Stimulated activated CD8-positive, alpha-beta memory T cell treated with anti-CD3 and anti-CD28 coated beads, Interleukin-2, amount 100 ng/mL, for 48 hours (primary cell): ENCODE measurements at regions not wholly inside any gene's neighbourhood (a gene's known extent, or its start where the extent isn't known, plus 50 kb on each side); places are given as distances from the start of the nearest gene placed in this dataset.
"Not testable (repeated sequence)": the region's sequence is repeated elsewhere in the genome, so short reads cannot be mapped to it uniquely, and the experiment has no call there.

Experiments
- DNase-seq, 2 donors: peaks; one replicate each; pipeline ENCODE4 v3.0.0-alpha.2; 2020; ENCODE audit warnings: low read depth in 2 of 2

GRCh38 chr20:19895761-19896160 lies 121.4 kb upstream of the NAA20 start:
- no peak for DNase-seq

DNA sequence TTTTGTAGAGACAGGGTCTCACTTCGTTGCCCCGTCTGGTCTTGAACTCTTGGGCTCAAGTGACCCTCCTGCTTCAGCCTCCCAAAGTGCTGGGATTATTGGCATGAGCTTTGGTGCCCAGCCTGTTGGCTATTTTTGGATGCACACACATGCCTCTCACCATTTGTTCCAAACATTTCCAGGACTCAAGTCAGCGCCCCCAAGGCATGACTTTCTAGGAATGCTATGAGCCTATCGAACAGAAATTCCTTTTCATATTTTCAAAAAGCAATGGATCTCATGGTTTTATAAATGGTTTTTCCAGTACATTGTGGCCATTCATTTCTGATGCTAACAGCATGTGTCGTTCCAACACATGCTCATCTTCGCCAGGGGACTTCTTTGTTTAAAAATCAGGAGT lies 119.3 kb upstream of the NAA20 start:
- DNase-seq: no peak

DNA sequence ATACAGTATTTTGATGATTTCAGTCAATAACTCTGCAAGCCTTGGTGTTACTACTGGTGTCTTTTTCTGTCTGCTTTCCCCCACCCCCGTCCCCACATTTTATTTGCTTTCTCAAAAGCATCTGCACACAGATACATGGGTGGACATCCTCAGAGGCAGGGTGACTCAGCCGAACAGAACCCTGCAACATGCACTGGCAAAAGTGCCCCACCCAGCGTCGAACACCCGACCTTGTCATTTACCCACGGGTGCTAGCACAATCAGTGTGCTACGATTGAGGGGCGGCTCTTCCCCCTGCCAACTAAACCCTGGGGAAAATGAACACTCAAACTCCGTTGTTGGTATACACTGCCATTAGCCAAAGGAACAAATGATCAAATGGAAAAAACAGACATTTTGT lies 115.9 kb upstream of the NAA20 start:
- DNase-seq: no peak

GRCh38 chr20:19903168-19903811 lies 113.9 kb upstream of the NAA20 start:
- no peak for DNase-seq

GRCh38 chr20:19907326-19908056 lies 109.7 kb upstream of the NAA20 start:
- no peak for DNase-seq

GRCh38 chr20:19908576-19908975 lies 108.6 kb upstream of the NAA20 start:
- DNase-seq: no peak

- no peak for DNase-seq
These were observed 107.4 kb upstream of the NAA20 start for GRCh38 chr20:19909725-19910124.

DNA sequence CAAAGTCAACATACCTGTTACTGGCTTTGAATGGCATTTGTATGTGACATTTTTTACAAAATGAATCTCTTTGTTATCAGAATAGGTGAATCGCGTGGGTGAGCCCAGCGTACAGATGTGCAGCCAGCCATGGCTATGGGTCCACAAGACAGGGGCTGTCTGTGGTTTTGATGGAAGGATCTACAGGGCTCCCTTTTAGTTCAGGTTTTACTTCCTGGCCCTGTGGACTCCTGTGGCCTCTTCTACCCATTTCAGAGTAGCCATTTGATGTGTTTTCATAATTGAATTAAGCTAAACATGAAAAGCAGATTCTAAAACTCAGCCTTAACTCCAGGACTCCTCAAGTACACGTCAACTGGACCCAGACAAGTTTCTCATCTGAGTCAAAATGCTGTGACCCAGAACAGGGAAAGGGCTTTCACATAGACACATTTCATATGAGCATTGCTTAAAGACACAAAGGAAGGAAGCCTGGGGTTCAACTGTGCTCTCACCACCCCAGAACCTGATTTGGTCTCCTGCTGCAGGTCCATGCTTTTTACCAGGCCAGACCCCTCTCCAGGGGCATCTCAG lies 105.3 kb upstream of the NAA20 start:
- DNase-seq: no peak

- DNase-seq: no peak
These were observed 103.8 kb upstream of the NAA20 start for GRCh38 chr20:19913349-19913748.

DNA sequence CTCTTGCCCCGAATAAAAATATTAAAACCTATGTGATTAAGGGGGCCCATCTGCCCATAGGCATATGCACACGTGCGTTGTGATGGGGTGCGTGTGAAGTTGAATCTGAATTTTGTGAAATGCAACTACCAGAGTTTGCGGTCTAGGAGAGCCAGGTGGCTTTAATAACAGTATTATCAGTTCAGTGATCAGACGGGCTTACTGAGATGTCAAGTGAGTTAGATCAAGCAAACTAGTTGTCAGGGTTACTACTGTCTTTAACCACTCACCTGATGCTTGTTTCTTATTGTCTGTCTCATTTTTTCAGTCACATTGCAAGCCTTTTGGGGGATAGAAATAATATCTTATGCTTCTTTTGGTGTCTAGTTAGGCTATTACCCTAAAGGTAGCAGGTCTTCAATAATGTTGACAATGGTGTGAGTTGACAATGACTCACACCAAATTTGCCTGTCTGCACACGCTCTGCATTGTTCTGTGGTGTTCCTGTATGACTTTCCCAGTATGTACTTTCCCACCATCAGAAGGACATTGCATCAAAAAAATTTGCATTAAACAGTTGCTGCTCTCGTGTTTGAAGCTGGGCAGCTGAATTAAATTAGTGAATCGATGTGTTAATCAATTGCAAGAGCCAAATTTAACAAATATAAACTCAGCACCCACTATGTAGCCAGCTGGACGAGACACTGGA lies 103.1 kb upstream of the NAA20 start:
- DNase-seq: no peak

- no peak for DNase-seq
These were observed 101.9 kb upstream of the NAA20 start for GRCh38 chr20:19915111-19915798.

DNA sequence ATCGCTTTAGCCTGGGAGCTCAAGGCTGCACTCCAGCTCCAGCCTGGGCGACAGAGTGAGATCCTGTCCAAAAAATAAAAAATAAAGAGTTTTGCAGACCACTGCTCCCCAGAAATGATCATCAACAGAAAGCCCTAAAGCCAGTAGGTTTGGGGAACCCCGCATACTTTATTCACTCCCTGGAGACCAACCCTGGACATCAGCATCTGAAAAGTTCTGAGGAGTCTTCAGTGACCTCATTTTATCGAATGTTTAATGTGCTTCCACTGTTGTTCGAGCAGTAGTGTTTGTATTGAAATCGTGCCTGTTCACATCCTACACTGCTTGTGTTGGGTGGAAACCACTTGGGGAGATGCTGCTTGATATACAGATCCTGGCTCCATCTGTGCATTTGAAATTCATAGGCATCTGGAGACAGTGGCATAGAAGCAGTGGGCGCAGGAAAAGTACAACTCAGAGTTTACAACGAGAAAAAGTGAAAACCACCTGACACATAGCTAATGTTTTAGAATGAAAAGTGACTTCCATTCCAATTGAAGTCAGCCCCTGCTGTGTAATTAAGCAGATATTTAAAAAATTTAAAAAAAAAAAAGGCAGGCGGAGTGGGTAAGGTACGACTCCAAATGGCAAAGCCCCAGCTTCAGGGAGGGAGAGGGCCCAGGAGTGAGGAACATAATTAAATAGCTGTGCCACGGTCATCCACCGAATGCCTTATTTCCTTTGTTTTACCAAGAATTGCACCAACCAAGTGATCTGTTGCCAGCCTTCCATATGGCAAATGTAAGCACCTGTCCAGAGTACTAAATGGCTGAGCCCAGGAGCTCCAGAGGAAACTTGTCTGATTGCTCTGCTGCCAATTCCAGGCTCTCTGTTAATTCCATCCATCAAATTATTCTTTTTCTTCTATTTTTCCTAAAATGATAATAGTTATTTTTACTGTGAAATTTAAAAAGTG lies 100.4 kb upstream of the NAA20 start:
- DNase-seq: no peak

DNA sequence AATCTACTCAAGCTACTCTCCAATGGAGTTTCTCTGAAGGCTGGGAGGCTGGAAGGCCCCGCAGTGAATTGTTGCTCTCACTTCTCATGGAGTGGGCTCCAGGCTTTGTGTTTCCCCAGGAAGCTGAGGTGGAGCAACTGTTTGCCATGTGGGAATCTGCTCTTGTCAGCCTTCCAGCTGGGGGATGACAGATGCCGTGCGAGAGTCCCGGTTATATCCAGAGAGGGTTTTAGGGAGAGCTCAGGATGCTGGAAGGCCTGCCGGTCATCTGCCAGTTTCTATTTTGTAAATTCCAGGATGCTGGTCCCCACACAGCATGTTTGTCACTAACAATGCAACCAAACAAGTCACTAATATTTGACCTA lies 98.2 kb upstream of the NAA20 start:
- DNase-seq: no peak

DNA sequence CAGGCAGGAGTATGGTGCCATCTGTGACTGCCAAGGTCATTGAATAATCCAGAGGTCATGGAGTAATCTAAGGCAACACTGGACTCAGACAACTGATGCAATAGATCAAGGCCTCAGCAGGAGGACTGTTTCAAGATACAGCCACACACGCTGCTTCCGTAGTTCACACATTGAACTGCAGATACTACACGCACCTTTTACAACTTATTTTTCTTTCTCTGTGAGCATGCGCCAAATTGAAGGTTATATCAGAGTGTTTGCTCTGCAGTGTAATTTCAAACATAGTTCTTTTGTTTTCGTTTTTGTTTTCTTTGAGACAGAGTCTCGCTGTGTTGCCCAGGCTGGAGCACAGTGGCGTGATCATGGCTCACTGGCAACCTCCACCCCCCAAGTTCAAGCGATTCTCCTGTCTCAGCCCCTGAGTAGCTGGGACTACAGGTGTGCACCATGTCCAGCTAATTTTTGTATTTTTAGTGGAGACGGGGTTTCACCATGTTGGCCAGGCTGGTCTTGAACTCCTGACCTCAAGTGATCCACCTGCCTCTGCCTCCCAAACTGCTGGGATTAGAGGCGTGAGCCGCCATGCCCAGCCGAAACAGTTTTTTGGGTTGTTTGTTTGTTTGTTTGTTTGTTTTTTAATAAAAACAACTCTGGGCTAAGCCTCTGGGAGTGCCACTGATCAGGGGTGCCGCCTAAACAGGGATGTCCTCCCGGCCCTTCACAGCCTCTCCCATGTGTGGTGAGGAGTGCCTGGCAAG lies 96.6 kb upstream of the NAA20 start:
- no peak for DNase-seq

GRCh38 chr20:19921284-19921793 lies 95.8 kb upstream of the NAA20 start:
- DNase-seq: no peak

- not testable (repeated sequence) for DNase-seq
These were observed 95.3 kb upstream of the NAA20 start for GRCh38 chr20:19921829-19922228.

GRCh38 chr20:19922716-19923115 lies 94.4 kb upstream of the NAA20 start:
- no peak for DNase-seq

GRCh38 chr20:19923762-19924161 lies 93.4 kb upstream of the NAA20 start:
- no peak for DNase-seq

DNA sequence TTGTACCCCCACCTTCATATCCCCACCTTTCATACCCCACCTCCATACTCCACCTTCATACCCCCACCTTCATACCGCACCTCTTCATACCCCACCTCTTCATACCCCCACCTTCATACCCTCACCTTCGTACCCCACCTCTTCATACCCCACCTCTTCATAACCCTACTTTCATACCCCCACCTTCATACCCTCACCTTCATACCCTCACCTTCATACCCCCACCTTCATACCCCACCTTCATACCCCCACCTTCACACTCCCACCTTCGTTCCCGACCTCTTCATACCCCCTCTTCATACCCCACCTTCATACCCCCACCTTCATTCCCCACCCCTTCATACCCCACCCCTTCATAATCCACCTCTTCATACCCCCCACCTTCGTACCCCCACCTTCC lies 92.9 kb upstream of the NAA20 start:
- DNase-seq: no peak

DNA sequence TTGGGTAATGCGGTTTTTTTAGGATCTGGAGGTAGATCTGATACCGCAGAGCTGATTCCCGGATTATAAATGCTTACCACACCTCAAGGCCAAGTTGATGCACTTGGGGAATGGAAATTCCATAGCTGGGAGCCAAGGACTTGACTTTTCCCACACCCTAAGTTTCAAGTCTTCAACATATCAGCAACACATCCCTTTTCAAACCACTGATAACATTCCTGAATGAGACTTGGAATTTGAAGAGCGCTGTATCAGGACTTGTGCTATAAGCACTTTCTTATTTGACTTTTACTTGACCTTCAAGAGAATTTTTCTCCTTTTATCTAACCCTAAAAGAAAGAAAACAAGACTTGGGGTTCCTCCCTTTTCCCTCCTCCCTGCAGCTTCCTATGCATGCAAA lies 90.6 kb upstream of the NAA20 start:
- DNase-seq: no peak
